ENCODE measurements at regions not wholly inside any gene's neighbourhood (a gene's known extent, or its start where the extent isn't known, plus 50 kb on each side); places are given as distances from the start of the nearest gene placed in this dataset.

DNA sequence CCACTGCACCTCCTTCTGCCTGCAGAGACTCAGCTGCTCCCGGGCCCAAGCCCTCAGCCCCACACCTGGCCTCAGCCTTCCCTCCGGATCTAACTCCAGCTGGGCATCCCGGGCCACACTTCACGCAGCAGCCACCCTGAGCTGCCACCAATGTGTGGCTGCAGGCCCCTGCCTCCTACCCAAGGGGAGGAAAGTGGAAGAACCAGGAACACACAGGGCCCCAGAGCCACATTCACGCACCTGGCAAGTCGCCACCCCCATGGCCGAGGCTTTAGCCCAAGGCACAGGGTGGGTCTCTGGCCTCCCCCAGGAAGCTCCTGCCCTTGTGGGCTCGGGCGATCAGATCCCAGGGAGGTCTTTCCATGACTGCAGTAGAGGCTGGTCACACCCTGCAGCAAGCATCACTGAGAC is 345.6 kb downstream of the CTTN start:
- TF ChIP-seq, protein P1, sequence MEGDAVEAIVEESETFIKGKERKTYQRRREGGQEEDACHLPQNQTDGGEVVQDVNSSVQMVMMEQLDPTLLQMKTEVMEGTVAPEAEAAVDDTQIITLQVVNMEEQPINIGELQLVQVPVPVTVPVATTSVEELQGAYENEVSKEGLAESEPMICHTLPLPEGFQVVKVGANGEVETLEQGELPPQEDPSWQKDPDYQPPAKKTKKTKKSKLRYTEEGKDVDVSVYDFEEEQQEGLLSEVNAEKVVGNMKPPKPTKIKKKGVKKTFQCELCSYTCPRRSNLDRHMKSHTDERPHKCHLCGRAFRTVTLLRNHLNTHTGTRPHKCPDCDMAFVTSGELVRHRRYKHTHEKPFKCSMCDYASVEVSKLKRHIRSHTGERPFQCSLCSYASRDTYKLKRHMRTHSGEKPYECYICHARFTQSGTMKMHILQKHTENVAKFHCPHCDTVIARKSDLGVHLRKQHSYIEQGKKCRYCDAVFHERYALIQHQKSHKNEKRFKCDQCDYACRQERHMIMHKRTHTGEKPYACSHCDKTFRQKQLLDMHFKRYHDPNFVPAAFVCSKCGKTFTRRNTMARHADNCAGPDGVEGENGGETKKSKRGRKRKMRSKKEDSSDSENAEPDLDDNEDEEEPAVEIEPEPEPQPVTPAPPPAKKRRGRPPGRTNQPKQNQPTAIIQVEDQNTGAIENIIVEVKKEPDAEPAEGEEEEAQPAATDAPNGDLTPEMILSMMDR (IDR thresholded peaks at IDR 0.05) = no peak
- TF ChIP-seq EZH2phosphoT487 (IDR thresholded peaks at IDR 0.05) = no peak

Measured in neural progenitor cell (in vitro differentiated cells).